ENCODE measurements at regions not wholly inside any gene's neighbourhood (a gene's known extent, or its start where the extent isn't known, plus 50 kb on each side); places are given as distances from the start of the nearest gene placed in this dataset.

DNA sequence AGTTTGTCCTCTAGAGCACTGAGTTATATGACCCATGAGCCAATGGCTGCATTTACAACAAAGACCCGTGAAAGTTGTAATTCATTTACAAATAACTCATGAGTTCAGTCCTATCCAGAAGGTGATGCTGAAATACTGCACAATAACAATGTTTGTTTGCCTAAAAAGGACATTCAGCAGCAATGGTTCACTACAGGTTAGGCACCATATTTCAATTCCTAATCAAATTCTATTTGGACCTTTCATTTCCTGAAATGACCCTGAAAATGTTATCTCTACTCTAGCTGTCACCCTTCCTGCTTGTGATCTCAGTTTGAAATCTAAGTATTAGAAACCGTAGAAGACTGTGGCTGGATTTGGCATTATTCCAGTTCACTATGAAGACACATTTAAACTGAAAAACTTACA is 191.2 kb upstream of the SAMSN1 start:
- DNase-seq (ENCODE audit: low read depth in 4 of 4, low spot score in 3 of 4) = no peak

DNA sequence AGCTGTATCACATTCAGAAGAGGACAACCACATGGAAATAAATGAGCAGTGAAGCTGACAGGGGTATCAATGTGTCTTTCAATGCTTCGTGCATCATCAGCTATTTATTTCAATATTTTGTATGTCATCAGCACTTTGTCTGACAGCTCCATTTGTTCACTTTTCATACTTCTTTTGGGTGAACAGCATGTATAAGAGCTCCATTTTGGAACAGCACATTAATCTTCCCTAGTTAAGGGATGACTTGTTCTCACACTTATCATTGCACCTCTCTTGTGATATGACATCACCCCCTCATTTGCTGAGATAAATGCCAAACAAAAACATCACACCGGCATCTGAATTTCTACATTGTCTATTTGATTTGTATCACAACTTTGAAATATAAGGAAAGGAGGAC is 190.6 kb upstream of the SAMSN1 start:
- DNase-seq (ENCODE audit: low read depth in 4 of 4, low spot score in 3 of 4) = no peak

DNA sequence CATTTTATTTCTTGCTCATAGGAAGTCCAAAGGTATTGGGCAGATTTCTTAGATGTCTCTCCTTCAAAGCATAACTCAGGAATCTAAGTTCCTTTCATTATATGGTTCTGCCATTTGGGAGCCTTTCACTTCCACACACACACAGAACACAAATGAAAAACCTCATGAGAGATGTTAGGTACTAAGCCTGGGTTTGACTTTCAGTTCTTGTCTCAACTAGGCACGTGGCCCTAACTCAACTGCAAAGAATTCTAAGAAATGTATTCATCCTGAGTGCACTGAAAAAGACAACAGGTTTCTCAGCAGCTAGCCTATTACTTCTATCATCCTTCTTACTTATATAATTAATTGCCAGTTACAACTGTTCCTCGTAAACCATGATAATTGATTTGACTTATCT is 190.0 kb upstream of the SAMSN1 start:
- DNase-seq (ENCODE audit: low read depth in 4 of 4, low spot score in 3 of 4) = no peak

GRCh38 chr21:14734833-14735232 is 188.7 kb upstream of the SAMSN1 start:
- DNase-seq (ENCODE audit: low read depth in 4 of 4, low spot score in 3 of 4) = no peak

DNA sequence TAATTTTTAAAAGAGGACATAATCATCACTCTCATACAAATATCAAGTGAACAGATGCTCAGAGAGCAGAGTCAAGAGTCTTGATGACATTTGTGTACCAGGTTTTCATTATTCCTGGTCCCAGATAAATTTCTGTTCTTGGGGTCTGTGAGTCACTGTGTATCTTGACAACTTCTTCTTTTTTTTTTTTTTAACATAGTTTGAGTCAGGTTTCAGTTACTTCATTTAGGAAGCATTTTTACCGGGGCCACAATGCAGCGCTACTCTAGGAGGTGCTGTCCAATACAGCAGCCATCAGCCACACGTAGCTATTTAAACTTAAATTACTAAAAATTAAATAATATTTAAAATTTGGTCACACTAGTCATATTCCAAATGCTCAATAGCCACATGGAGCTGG is 188.1 kb upstream of the SAMSN1 start:
- no peak for DNase-seq (ENCODE audit: low read depth in 4 of 4, low spot score in 3 of 4)

- no peak for DNase-seq (ENCODE audit: low read depth in 4 of 4, low spot score in 3 of 4)
Observed at GRCh38 chr21:14725219-14725618, 179.1 kb upstream of the SAMSN1 start.

DNA sequence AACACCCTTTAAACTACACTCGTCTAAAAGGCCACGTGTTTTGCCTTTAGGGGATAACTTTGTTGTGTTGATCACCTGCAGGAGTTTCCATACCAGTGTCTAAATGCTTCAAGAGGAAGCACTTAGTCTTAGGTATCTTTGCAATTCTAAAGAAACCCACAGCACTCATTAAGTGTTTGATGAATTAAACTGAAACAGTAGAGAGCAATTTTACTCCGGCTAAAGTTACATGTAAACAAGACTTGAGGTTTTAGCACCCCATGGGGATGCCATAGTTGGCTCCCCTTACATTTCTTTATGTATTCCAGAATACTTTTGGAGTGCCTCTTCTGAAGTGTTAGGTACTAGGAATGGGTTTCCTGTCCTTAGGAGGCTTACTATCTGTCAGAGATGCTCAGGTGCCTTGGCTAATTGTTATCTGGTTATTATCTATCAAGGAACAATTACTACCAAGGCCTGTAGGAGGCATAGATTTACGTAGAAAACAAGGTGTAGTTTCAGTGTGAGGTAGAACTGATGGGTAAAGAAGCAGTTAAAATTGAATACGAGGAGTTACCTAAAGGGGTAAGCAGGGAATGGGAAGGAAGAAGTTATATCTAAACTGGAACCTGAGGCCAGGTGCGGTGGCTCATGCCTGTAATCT is 176.8 kb upstream of the SAMSN1 start:
- DNase-seq (ENCODE audit: low read depth in 4 of 4, low spot score in 3 of 4) = no peak

GRCh38 chr21:14720237-14720636 is 174.1 kb upstream of the SAMSN1 start:
- DNase-seq (ENCODE audit: low read depth in 4 of 4, low spot score in 3 of 4) = no peak

DNA sequence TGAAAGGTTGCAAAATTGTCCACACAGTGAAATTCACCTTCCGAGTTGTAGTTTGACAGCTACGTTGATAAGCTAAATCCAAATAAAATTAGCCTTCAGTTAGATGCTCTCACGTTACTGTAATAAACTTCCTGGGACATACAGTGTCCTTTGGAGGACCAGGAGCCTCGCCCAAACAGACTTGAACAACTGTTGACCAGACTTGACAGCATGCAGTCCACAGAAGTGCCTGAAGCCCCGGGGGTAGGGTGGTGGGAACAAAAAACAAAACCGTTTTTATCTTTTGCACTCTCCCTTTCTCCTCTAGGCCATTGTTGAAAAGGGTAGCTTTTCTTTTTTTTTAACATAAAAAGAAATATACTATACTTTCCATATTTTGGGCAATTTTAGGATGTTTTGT is 172.8 kb upstream of the SAMSN1 start:
- DNase-seq (ENCODE audit: low read depth in 4 of 4, low spot score in 3 of 4) = no peak

- no peak for DNase-seq (ENCODE audit: low read depth in 4 of 4, low spot score in 3 of 4)
Observed at GRCh38 chr21:14716761-14717396, 170.8 kb upstream of the SAMSN1 start.

DNA sequence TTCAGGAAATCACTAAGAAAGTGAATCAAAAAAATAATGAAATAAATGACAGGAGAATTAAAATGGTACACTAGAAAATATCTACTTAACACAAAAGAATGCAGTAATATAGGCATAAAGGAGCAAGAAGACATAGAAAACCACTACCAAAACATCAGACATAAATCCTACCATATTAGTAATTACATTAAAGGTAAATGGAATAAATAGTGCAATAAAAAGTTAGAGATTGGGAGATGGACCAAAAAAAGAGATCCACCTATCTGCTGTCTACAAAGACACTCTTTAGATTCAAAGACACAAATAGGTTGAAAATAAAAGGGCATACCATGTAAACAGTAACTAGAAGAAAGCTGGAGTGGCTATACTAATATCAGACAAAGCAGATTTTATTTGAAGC is 167.0 kb upstream of the SAMSN1 start:
- DNase-seq (ENCODE audit: low read depth in 4 of 4, low spot score in 3 of 4) = no peak

- DNase-seq (ENCODE audit: low read depth in 4 of 4, low spot score in 3 of 4) = no peak
Observed at GRCh38 chr21:14712121-14712715, 166.1 kb upstream of the SAMSN1 start.

GRCh38 chr21:14711287-14711686 is 165.2 kb upstream of the SAMSN1 start:
- no peak for DNase-seq (ENCODE audit: low read depth in 4 of 4, low spot score in 3 of 4)

- DNase-seq (ENCODE audit: low read depth in 4 of 4, low spot score in 3 of 4) = no peak
Observed at GRCh38 chr21:14707511-14708020, 161.5 kb upstream of the SAMSN1 start.

DNA sequence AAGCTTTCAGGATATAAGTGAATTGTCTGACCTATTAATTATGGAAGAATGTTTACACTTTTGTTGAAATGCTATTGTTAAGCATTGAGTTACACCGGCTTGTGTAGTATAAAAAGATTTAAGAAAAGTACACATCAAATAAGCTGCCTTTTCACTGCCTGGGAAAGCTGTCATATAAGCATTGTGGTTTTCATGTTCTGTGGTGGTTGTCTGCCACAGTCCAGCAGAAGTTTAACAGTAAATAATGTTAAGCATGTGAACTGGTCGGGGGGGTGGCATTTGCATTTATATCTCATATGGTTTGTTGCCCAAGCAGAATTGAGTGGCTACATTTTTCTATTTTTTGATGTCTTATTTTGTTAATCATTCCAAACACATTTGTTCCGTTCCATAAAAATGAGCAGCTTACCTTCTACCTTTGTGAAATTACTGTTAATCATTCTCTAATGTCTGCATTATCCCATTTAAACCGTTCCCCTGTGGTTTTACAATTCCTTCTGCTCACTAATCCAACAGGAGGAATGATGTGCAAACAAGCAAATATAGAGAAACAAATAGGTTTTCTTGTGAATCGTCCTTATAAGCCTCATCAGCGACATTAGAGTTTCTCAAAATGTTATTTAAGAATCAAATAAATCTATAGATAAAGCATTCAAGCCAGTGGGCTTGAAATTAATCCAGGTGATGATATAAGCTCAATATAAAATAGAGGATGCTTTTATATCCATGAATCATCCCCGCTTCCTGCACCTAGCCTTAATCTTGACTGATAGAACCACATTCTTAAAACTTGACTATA is 160.8 kb upstream of the SAMSN1 start:
- no peak for DNase-seq (ENCODE audit: low read depth in 4 of 4, low spot score in 3 of 4)

DNA sequence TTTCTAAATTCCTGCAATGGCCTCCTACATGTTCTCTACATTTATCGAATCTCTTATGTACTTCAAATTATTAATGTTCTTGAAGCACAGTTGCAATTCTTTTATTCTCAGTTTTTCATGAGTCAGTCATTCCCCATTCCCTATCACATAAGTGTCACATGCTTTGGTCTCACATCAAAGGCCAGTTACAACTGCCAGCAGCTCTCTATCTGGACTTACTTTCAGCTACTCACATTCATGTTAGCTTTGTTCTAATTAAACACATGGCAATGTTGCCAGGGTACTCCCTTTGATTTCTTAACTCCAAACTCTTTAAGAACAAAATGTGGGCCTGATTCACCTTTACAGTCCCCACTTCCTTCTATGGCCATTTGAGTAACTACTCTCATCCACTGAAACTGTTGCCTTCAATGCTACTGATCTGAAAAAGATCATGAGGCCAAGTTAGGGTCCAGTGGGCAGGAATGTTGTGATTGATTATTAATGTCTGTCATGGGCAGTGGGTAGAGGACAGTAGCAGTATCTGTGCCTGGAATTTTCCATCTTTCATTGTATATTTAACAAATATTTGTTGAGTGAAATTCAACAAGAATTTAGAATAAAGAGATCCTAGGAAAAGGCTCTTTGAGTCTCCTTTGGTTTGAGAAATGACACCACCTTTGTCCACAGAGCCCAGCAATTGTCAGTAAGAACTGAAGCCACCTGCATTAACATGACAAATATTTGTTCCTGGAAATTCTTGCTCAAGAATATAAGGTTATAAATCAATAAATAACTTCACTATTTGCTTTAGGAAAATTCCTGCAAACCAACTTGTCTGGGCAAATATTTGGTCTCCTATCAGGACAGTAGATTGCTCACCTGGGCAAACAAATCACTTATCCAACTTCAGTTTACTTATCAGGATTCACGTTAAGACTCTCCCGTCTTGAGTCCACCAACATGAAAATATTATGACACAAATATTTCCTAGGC is 153.6 kb upstream of the SAMSN1 start:
- DNase-seq (ENCODE audit: low read depth in 4 of 4, low spot score in 3 of 4) = no peak

- DNase-seq (ENCODE audit: low read depth in 4 of 4, low spot score in 3 of 4) = no peak
Observed at GRCh38 chr21:14697769-14698168, 151.7 kb upstream of the SAMSN1 start.

DNA sequence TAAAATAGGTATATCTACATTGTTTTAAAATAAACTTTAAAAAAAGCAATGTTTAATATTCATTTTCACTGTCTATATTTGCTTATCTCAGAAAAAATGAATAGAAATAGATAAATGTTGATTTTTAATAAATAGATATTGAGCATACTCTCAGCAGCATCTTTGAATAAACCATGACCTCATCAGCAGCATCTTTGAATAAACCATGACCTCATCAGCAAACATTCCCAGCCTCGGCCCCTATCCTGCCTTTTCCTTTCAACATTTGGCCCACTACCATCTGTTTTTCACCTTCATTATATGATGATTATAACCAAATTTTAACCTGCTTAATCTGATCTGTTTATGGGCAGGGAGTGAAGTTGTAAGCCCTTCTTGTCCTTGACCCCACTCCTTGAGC is 148.7 kb upstream of the SAMSN1 start:
- no peak for DNase-seq (ENCODE audit: low read depth in 4 of 4, low spot score in 3 of 4)

GRCh38 chr21:14693997-14694396 is 147.9 kb upstream of the SAMSN1 start:
- no peak for DNase-seq (ENCODE audit: low read depth in 4 of 4, low spot score in 3 of 4)

- no peak for DNase-seq (ENCODE audit: low read depth in 4 of 4, low spot score in 3 of 4)
Observed at GRCh38 chr21:14691914-14692313, 145.8 kb upstream of the SAMSN1 start.
